ENCODE measurements at regions not wholly inside any gene's neighbourhood (a gene's known extent, or its start where the extent isn't known, plus 50 kb on each side); places are given as distances from the start of the nearest gene placed in this dataset.

DNA sequence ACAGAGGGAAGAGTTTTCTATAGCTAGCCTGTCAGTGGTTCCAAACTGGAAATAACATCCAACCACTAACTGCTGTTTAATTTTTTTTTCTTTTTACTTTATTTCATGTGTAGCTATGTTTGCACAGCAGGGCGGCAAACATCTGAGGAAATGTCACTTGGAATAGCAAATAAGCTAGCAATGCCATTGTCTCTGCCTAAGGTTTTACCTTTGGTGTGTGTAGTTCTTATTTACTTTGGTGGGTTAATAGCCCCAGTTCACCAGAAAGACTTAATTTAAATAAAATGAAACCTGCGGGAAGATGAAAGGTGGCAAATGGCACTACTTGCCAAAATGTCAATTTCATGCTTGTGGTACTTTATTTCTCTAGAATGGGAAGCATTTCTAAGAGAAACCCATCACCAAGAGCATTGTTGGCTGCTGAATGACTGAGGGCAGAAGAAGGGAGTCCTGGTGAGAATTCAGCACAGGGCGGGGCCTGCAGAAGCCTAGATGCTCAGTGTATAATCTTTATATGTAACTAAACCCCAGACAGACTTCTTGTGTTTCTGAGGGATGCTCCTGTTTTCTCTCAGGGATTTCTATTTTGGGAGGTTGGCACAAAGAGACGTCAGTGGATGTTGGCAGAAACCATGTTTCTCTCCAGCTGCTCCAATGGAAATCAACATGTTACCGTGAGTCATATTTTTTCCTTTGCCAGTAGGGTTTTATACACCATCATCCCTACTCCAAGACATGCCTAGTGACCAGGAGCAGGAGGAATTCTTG lies 300.4 kb upstream of the NT5C1B start:
- TF ChIP-seq, protein P1, sequence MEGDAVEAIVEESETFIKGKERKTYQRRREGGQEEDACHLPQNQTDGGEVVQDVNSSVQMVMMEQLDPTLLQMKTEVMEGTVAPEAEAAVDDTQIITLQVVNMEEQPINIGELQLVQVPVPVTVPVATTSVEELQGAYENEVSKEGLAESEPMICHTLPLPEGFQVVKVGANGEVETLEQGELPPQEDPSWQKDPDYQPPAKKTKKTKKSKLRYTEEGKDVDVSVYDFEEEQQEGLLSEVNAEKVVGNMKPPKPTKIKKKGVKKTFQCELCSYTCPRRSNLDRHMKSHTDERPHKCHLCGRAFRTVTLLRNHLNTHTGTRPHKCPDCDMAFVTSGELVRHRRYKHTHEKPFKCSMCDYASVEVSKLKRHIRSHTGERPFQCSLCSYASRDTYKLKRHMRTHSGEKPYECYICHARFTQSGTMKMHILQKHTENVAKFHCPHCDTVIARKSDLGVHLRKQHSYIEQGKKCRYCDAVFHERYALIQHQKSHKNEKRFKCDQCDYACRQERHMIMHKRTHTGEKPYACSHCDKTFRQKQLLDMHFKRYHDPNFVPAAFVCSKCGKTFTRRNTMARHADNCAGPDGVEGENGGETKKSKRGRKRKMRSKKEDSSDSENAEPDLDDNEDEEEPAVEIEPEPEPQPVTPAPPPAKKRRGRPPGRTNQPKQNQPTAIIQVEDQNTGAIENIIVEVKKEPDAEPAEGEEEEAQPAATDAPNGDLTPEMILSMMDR (IDR thresholded peaks at IDR 0.05) = no peak
- TF ChIP-seq POLR2A (IDR thresholded peaks at IDR 0.05) = no peak

All from ovary (tissue), 3 donors.